ENCODE measurements at regions not wholly inside any gene's neighbourhood (a gene's known extent, or its start where the extent isn't known, plus 50 kb on each side); places are given as distances from the start of the nearest gene placed in this dataset.

DNA sequence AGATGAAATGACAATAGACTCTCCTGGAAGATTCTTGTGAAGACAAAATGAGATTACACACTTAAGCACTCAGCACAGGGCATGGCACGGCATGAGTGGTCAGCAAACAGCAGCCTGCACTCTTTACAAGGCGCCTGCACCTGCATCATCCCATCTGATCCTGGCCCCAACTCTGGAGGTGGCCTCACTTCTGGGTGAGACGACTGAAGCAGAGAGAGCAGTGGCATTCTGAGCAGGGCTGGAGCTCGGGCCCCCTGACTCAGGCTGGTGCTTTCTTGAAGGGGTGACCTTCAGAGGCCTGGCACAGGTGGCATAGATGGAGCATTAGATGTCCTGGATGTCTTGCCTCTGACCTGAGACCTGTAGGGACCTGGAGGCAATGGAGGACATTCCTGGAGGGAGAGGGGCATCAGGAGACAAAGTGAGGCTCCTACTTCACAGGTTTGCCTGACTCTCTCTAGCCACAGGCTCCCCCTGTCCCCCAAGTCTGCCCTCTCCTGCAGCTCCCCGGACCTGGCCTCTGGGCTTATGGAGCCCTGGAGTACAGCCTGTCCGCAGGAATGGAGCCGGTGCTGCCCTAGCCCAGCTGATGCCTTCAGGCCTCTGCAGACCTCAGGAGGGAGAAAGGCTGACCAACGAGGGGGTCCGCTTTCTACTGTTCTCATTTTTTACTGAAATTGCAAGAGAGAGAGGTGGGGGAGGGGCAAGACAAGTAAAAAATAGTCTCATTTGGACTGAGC lies 65.5 kb upstream of the THY1 start:
- Histone ChIP-seq H3K27me3 (ENCODE audit: control insufficient read depth in 1 of 2, insufficient read depth in 2 of 2, low read length in 2 of 2) (peaks cover 2 to 3% of the 10 kb centered on the region in 2 experiments), H3K4me3 (ENCODE audit: low read length) (no peak overlapping the region), H3K36me3 (ENCODE audit: insufficient read depth, low read length) (no peaks in the 10 kb centered on the region), H3K4me1 (ENCODE audit: insufficient read depth, low read length) (no peaks in the 10 kb centered on the region), H3K9me3 (ENCODE audit: control insufficient read depth in 1 of 2, insufficient read depth in 1 of 2, low read length in 2 of 2) (no peaks in the 10 kb centered on the region), H3K27ac (ENCODE audit: low read depth in 1 of 2, low read length in 2 of 2) (no peak overlapping the region)
- POLR2A ChIA-PET, result no interaction called here
- Mint-ChIP-seq H3K4me1 (ENCODE audit: low read depth) (no peaks in the 10 kb centered on the region), H3K27ac (no peak overlapping the region), H3K4me3 (no peak overlapping the region), H3K27me3 (peaks cover 35% of the 10 kb centered on the region), H3K9me3 (no peaks in the 10 kb centered on the region), H3K36me3 (ENCODE audit: low read depth) (no peaks in the 10 kb centered on the region)
- intact Hi-C loops (cut with DNase I, micrococcal nuclease), result no loop called here
- CTCF ChIA-PET, result no interaction called here
- TF ChIP-seq, protein P1, sequence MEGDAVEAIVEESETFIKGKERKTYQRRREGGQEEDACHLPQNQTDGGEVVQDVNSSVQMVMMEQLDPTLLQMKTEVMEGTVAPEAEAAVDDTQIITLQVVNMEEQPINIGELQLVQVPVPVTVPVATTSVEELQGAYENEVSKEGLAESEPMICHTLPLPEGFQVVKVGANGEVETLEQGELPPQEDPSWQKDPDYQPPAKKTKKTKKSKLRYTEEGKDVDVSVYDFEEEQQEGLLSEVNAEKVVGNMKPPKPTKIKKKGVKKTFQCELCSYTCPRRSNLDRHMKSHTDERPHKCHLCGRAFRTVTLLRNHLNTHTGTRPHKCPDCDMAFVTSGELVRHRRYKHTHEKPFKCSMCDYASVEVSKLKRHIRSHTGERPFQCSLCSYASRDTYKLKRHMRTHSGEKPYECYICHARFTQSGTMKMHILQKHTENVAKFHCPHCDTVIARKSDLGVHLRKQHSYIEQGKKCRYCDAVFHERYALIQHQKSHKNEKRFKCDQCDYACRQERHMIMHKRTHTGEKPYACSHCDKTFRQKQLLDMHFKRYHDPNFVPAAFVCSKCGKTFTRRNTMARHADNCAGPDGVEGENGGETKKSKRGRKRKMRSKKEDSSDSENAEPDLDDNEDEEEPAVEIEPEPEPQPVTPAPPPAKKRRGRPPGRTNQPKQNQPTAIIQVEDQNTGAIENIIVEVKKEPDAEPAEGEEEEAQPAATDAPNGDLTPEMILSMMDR (IDR thresholded peaks at IDR 0.05), result no peak
- ATAC-seq (ENCODE audit: poor library complexity) (no peak), DNase-seq (no peak)

DNA sequence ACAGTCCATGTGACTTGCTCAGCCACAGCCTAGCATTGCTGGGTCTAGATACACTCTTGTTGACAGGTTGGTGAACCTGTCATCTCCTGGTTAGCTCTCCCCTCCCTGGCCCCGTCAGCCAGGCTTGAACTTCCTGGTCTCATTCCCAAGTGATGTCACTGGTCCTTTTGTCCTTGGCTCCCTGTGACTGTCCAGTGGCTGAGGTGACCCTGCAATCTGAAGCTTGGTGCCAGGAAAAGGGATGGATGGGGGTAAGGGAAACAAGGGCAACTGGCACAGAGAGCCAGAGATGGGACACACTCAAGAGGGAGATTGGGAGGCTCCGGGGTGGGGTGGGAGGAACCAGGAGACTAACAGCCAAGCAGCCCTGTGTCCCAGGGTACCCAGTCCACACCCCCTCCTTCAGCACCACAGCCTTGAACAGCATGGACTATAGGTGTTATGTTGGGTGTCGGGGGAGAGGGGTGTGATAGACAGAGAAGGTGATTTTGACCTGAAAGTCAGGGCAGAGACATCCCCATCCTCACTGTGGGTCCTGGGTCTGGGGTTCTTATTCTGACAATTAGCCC lies 63.8 kb upstream of the THY1 start:
- Mint-ChIP-seq H3K4me3 (no peak overlapping the region), H3K27me3 (peaks cover 45% of the 10 kb centered on the region), H3K9me3 (no peaks in the 10 kb centered on the region), H3K4me1 (ENCODE audit: low read depth) (no peaks in the 10 kb centered on the region), H3K27ac (no peak overlapping the region), H3K36me3 (ENCODE audit: low read depth) (no peaks in the 10 kb centered on the region)
- Histone ChIP-seq H3K9me3 (ENCODE audit: control insufficient read depth in 1 of 2, insufficient read depth in 1 of 2, low read length in 2 of 2) (peaks cover 0 to 4% of the 10 kb centered on the region in 2 experiments), H3K4me3 (ENCODE audit: low read length) (no peak overlapping the region), H3K27ac (ENCODE audit: low read depth in 1 of 2, low read length in 2 of 2) (no peak overlapping the region), H3K4me1 (ENCODE audit: insufficient read depth, low read length) (no peaks in the 10 kb centered on the region), H3K36me3 (ENCODE audit: insufficient read depth, low read length) (no peaks in the 10 kb centered on the region), H3K27me3 (ENCODE audit: control insufficient read depth in 1 of 2, insufficient read depth in 2 of 2, low read length in 2 of 2) (peaks cover 3 to 4% of the 10 kb centered on the region in 2 experiments)
- ATAC-seq (ENCODE audit: poor library complexity), result no peak
- CTCF ChIA-PET, result no interaction called here
- TF ChIP-seq, protein P1 (IDR thresholded peaks at IDR 0.05), result no peak
- intact Hi-C loops (cut with DNase I, micrococcal nuclease), result no loop called here
- POLR2A ChIA-PET, result no interaction called here
- no peak for DNase-seq

DNA sequence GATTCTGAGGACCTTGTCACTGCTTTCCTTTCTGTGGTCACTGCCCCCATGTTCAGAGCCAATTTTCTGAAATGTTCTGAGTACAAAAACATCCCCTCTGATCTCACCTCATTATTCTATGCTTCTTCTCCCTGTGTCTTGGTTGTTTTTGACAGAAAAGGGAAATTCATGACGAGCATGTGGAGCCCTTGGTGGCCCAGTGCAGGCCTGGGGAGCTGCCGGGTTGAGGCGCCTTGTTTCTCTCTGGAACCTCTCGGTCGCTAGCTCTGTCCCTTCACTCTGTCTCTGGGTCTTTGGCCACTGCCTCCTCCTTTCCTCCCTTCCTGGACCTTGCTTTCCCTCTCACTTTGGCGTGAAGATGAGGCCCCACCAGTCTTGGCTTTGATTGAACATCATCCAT lies 63.0 kb upstream of the THY1 start:
- Mint-ChIP-seq H3K27me3 (peaks cover 45% of the 10 kb centered on the region), H3K9me3 (no peaks in the 10 kb centered on the region), H3K4me3 (no peak overlapping the region), H3K4me1 (ENCODE audit: low read depth) (no peaks in the 10 kb centered on the region), H3K36me3 (ENCODE audit: low read depth) (no peaks in the 10 kb centered on the region), H3K27ac (no peak overlapping the region)
- no peak overlapping the region for H3K4me3 ChIP-seq (ENCODE audit: low read length)
- peaks cover 3% of the 10 kb centered on the region for H3K4me1 ChIP-seq (ENCODE audit: insufficient read depth, low read length)
- TF ChIP-seq, protein P1 (IDR thresholded peaks at IDR 0.05), result no peak
- ATAC-seq (ENCODE audit: poor library complexity) (no peak), DNase-seq (no peak)
- ChIA-PET POLR2A (no interaction called here), CTCF (no interaction called here)
- H3K27me3 ChIP-seq (ENCODE audit: control insufficient read depth in 1 of 2, insufficient read depth in 2 of 2, low read length in 2 of 2), result peaks cover 3 to 6% of the 10 kb centered on the region in 2 experiments
- no peaks in the 10 kb centered on the region for H3K36me3 ChIP-seq (ENCODE audit: insufficient read depth, low read length)
- H3K9me3 ChIP-seq (ENCODE audit: control insufficient read depth in 1 of 2, insufficient read depth in 1 of 2, low read length in 2 of 2), result peaks cover 0 to 4% of the 10 kb centered on the region in 2 experiments
- intact Hi-C loops (cut with DNase I, micrococcal nuclease), result no loop called here
- H3K27ac ChIP-seq (ENCODE audit: low read depth in 1 of 2, low read length in 2 of 2), result no peak overlapping the region
